OCI-M2 (cell line): ENCODE measurements at regions not wholly inside any gene's neighbourhood (a gene's known extent, or its start where the extent isn't known, plus 50 kb on each side); places are given as distances from the start of the nearest gene placed in this dataset.

ENCODE experiments used
- DNase-seq: peaks from one replicate; lab custom pipeline; 2025; ENCODE audit not compliant: unreplicated experiment; lab: John Stamatoyannopoulos, UW

GRCh38 chr2:121895723-121896571 lies 140.5 kb downstream of the TSN start:
- no peak for DNase-seq

GRCh38 chr2:121897335-121897970 lies 142.0 kb downstream of the TSN start:
- no peak for DNase-seq

GRCh38 chr2:121898483-121898882 lies 143.0 kb downstream of the TSN start:
- DNase-seq, result no peak

- DNase-seq, result no peak
Observed at GRCh38 chr2:121900391-121900790, 144.9 kb downstream of the TSN start.

GRCh38 chr2:121902171-121902591 lies 146.7 kb downstream of the TSN start:
- no peak for DNase-seq

GRCh38 chr2:121902616-121903015 lies 147.2 kb downstream of the TSN start:
- DNase-seq, result no peak

- DNase-seq, result no peak
Observed at GRCh38 chr2:121903037-121903689, 147.7 kb downstream of the TSN start.

GRCh38 chr2:121904656-121905055 lies 149.2 kb downstream of the TSN start:
- DNase-seq, result no peak

- DNase-seq, result no peak
Observed at GRCh38 chr2:121905201-121905600, 149.8 kb downstream of the TSN start.

- DNase-seq, result no peak
Observed at GRCh38 chr2:121906170-121906569, 150.7 kb downstream of the TSN start.

GRCh38 chr2:121907928-121908327 lies 152.5 kb downstream of the TSN start:
- DNase-seq, result no peak

GRCh38 chr2:121910139-121910538 lies 154.7 kb downstream of the TSN start:
- no peak for DNase-seq

GRCh38 chr2:121911036-121911435 lies 155.6 kb downstream of the TSN start:
- no peak for DNase-seq

GRCh38 chr2:121917143-121917542 lies 161.7 kb downstream of the TSN start:
- DNase-seq, result no peak

- no peak for DNase-seq
Observed at GRCh38 chr2:121918231-121918630, 162.8 kb downstream of the TSN start.

GRCh38 chr2:121919803-121920202 lies 164.4 kb downstream of the TSN start:
- DNase-seq, result no peak

GRCh38 chr2:121925466-121925865 lies 170.0 kb downstream of the TSN start:
- DNase-seq, result no peak

- no peak for DNase-seq
Observed at GRCh38 chr2:121943285-121943684, 187.8 kb downstream of the TSN start.

GRCh38 chr2:121944072-121944831 lies 188.8 kb downstream of the TSN start:
- DNase-seq, result no peak

- no peak for DNase-seq
Observed at GRCh38 chr2:121947674-121948073, 192.2 kb downstream of the TSN start.

GRCh38 chr2:121949271-121949670 lies 193.8 kb downstream of the TSN start:
- no peak for DNase-seq
